ENCODE measurements at regions not wholly inside any gene's neighbourhood (a gene's known extent, or its start where the extent isn't known, plus 50 kb on each side); places are given as distances from the start of the nearest gene placed in this dataset.

- no peak for DNase-seq (ENCODE audit: low spot score)
Observed at GRCh38 chr13:112124141-112124540, 57.2 kb downstream of the SOX1 start.

- DNase-seq (ENCODE audit: low spot score): no peak
Observed at GRCh38 chr13:112127564-112128330, 60.8 kb downstream of the SOX1 start.

- DNase-seq (ENCODE audit: low spot score): no peak
Observed at GRCh38 chr13:112128331-112128610, 61.3 kb downstream of the SOX1 start.

- no peak for DNase-seq (ENCODE audit: low spot score)
Observed at GRCh38 chr13:112130418-112130817, 63.5 kb downstream of the SOX1 start.

GRCh38 chr13:112131081-112131712, 64.2 kb downstream of the SOX1 start:
- DNase-seq (ENCODE audit: low spot score): no peak

- DNase-seq (ENCODE audit: low spot score): no peak
Observed at GRCh38 chr13:112131713-112132113, 64.8 kb downstream of the SOX1 start.

- DNase-seq (ENCODE audit: low spot score): no peak
Observed at GRCh38 chr13:112132142-112132541, 65.2 kb downstream of the SOX1 start.

GRCh38 chr13:112132619-112133018, 65.7 kb downstream of the SOX1 start:
- no peak for DNase-seq (ENCODE audit: low spot score)

- DNase-seq (ENCODE audit: low spot score): no peak
Observed at GRCh38 chr13:112133499-112134390, 66.8 kb downstream of the SOX1 start.

- DNase-seq (ENCODE audit: low spot score): no peak
Observed at GRCh38 chr13:112134391-112135075, 67.6 kb downstream of the SOX1 start.

GRCh38 chr13:112136095-112136494, 69.1 kb downstream of the SOX1 start:
- DNase-seq (ENCODE audit: low spot score): no peak

GRCh38 chr13:112137144-112137543, 70.2 kb downstream of the SOX1 start:
- no peak for DNase-seq (ENCODE audit: low spot score)

GRCh38 chr13:112140366-112140765, 73.4 kb downstream of the SOX1 start:
- no peak for DNase-seq (ENCODE audit: low spot score)

- no peak for DNase-seq (ENCODE audit: low spot score)
Observed at GRCh38 chr13:112141643-112142400, 74.9 kb downstream of the SOX1 start.

- DNase-seq (ENCODE audit: low spot score): no peak
Observed at GRCh38 chr13:112142401-112142930, 75.5 kb downstream of the SOX1 start.

- DNase-seq (ENCODE audit: low spot score): no peak
Observed at GRCh38 chr13:112143046-112143752, 76.2 kb downstream of the SOX1 start.

GRCh38 chr13:112143753-112144615, 77.0 kb downstream of the SOX1 start:
- DNase-seq (ENCODE audit: low spot score): no peak

GRCh38 chr13:112144616-112145550, 77.9 kb downstream of the SOX1 start:
- no peak for DNase-seq (ENCODE audit: low spot score)
